22Rv1 (cell line): ENCODE measurements at regions not wholly inside any gene's neighbourhood (a gene's known extent, or its start where the extent isn't known, plus 50 kb on each side); places are given as distances from the start of the nearest gene placed in this dataset.

Source experiments
- H3K27ac ChIP-seq: fragments of 450-650 bp; 2 replicates; pipeline ENCODE4 v1.5.1; 2017
- ZFX ChIP-seq: fragments of 450-650 bp; IDR thresholded peaks from 2 replicates; pipeline ENCODE4 v1.6.1; 2017; ENCODE audit warnings: antibody characterized with exemption, borderline replicate concordance
- TF ChIP-seq, protein P1 (sequence below): fragments of 450-650 bp; IDR thresholded peaks from 2 replicates; pipeline ENCODE4 v1.5.1; 2017; ENCODE audit warnings: mild to moderate bottlenecking

GRCh38 chr21:27400045-27400444, 433.2 kb upstream of the ADAMTS5 start:
- TF ChIP-seq ZFX: no peak
- TF ChIP-seq, protein P1, sequence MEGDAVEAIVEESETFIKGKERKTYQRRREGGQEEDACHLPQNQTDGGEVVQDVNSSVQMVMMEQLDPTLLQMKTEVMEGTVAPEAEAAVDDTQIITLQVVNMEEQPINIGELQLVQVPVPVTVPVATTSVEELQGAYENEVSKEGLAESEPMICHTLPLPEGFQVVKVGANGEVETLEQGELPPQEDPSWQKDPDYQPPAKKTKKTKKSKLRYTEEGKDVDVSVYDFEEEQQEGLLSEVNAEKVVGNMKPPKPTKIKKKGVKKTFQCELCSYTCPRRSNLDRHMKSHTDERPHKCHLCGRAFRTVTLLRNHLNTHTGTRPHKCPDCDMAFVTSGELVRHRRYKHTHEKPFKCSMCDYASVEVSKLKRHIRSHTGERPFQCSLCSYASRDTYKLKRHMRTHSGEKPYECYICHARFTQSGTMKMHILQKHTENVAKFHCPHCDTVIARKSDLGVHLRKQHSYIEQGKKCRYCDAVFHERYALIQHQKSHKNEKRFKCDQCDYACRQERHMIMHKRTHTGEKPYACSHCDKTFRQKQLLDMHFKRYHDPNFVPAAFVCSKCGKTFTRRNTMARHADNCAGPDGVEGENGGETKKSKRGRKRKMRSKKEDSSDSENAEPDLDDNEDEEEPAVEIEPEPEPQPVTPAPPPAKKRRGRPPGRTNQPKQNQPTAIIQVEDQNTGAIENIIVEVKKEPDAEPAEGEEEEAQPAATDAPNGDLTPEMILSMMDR: no peak
- no peak overlapping the region for H3K27ac ChIP-seq

DNA sequence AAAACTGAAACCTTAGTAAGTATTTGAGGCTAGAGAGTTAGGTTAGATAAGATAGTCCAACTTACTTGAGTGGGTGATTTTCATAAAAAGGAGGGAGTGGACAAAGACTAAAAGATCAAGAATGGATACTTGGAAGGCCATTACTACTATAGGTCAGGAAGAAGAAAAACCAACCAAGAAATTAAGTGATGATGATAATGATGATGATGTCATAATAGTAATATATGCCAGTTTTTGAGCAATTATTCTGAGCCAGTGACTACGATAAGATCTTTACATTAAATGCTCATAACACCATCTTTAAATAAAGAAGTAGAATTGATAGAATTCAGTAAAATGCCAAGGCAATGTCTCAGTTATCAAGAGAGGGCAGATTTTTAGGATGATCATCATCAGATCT, 430.7 kb upstream of the ADAMTS5 start:
- no peak overlapping the region for H3K27ac ChIP-seq
- TF ChIP-seq, protein P1: no peak
- TF ChIP-seq ZFX: no peak

DNA sequence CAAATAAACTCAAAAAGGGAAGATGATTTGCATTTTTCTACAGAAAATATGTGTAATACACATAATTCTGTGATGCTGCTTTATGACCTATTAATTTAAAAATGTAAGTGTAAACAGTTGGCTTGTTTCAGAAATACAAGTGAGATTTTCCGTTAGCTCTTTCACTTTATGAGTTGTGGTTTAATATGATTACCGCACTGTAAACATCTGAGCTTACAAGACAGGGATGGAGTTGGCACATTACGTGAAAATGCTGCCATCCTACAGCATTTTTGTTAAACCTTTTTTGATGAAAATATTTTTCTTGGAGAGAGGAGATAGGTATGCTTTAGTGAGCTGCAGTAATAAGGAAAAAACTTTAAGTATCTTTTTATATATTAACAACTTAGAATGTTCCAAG, 426.8 kb upstream of the ADAMTS5 start:
- TF ChIP-seq ZFX: no peak
- TF ChIP-seq, protein P1: no peak
- no peak overlapping the region for H3K27ac ChIP-seq

- H3K27ac ChIP-seq: no peak overlapping the region
- TF ChIP-seq ZFX: no peak
- TF ChIP-seq, protein P1: no peak
Measured at GRCh38 chr21:27391990-27392389, 425.1 kb upstream of the ADAMTS5 start.

DNA sequence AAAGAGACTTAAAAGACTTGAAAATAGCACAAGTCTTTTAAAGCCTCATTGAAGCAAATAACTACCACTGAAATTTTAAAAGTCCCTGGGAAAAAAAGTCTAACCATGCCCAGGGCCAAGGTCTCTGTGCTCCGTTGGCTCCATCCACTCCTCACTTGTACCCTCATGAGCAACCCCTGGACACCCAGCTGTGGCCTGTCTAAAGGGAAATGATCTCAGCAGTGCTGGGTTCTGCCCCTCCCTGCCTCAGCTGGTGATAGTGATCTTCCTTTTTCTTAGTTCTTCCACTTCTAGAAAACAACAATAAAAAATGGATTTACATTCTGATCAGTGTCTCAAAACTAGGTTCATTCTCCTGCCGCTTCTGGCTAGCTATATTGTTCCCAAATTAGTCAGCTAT, 423.5 kb upstream of the ADAMTS5 start:
- no peak for TF ChIP-seq ZFX
- TF ChIP-seq, protein P1: no peak
- no peak overlapping the region for H3K27ac ChIP-seq

DNA sequence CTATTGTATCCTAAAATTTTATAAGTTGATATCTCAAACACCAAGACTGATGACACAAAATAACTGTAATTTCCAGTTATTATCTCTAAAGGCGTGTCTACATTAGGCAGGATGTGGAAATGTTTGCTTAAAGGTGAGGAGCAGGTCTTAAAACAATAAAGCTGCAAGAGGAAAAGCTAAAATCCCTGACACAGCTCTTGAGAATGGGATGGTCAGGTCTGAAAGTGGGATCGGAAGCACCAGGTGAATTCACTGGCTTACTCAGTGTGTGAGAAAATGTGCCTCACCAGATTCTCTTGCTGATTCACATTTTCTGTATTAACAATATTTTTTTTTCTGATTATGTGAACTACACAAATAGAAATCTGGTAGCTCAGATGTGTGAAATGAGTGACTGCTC, 421.9 kb upstream of the ADAMTS5 start:
- TF ChIP-seq ZFX: no peak
- TF ChIP-seq, protein P1: no peak
- H3K27ac ChIP-seq: no peak overlapping the region

DNA sequence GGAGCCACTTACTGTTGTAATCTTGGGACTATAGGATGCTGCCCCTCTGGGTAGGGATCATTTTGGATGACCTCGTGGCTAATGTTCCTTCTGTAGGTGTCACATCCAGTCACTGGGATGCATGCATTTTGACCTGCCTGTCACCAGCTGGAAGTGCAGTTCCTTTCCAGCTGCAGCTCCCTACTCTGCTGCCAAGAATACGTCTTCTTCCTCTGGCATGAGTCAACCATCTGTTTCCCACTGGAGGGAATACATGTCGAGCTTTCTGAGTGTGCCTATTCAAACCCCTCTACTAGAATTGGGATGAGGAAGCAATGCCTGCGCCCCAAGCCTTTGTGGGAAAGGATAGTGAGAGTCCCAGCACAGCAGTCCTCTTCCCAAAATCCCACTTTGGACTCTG, 415.5 kb upstream of the ADAMTS5 start:
- H3K27ac ChIP-seq: no peak overlapping the region
- TF ChIP-seq, protein P1: no peak
- no peak for TF ChIP-seq ZFX
